Kidney (tissue), 13 donors: ENCODE measurements at regions not wholly inside any gene's neighbourhood (a gene's known extent, or its start where the extent isn't known, plus 50 kb on each side); places are given as distances from the start of the nearest gene placed in this dataset.

Experiments
- DNase-seq, 5 donors: peaks; one replicate each; pipeline ENCODE4 v3.0.0-alpha.2; 2013 to 2020
- FAIRE-seq: peaks from 2 replicates; lab custom pipeline; 2012; peaks lifted over from hg19 to GRCh38; lab: Jason Lieb, UNC
- H3K27ac ChIP-seq, 2 donors: one replicate each; pipeline ENCODE4 v1.7.0; 2013; ENCODE audit warnings: low read depth in 2 of 2, low read length in 2 of 2, inconsistent platforms in 1 of 2
- H3K27me3 ChIP-seq: one replicate; pipeline ENCODE4 v1.7.1; 2013; ENCODE audit warnings: low read length, inconsistent platforms; ENCODE audit not compliant: control insufficient read depth, insufficient read depth
- H3K36me3 ChIP-seq, 3 donors: one replicate each; pipeline versions ENCODE4 v1.7.0 to v1.7.1; 2013; ENCODE audit warnings: low read length in 3 of 3, control low read depth in 1 of 3, inconsistent platforms in 1 of 3; ENCODE audit not compliant: insufficient read depth in 3 of 3, control insufficient read depth in 2 of 3
- H3K4me1 ChIP-seq, 3 donors: one replicate each; pipeline versions ENCODE4 v1.7.0 to v1.7.1; 2013; ENCODE audit warnings: low read length in 3 of 3, inconsistent platforms in 1 of 3, low read depth in 1 of 3; ENCODE audit not compliant: control insufficient read depth in 2 of 3, insufficient read depth in 2 of 3
- H3K4me3 ChIP-seq, 3 donors: one replicate each; pipeline versions ENCODE4 v1.7.0 to v1.8.1; 2013; ENCODE audit warnings: low read length in 3 of 3, control low read depth in 1 of 3, inconsistent platforms in 1 of 3
- H3K9ac ChIP-seq, 3 donors: one replicate each; pipeline versions ENCODE4 v1.7.0 to v1.7.1; 2013; ENCODE audit warnings: low read length in 3 of 3, control low read depth in 1 of 3, inconsistent platforms in 1 of 3
- H3K9me3 ChIP-seq, 3 donors: one replicate each; pipeline versions ENCODE4 v1.7.0 to v1.7.1; 2013; ENCODE audit warnings: low read length in 3 of 3, control low read depth in 1 of 3, inconsistent platforms in 1 of 3; ENCODE audit not compliant: control insufficient read depth in 2 of 3, insufficient read depth in 1 of 3
- CTCF ChIP-seq: IDR thresholded peaks from 3 replicates; pipeline ENCODE4 v1.5.1; 2012; ENCODE audit warnings: mild to moderate bottlenecking, moderate library complexity, borderline replicate concordance; ENCODE audit not compliant: insufficient read depth; ENCODE audit errors: extremely low read depth
- intact Hi-C: fragments of 100-400 bp; cut with DNase I; formaldehyde crosslinking; loops from one replicate; pipeline ENCODE4 v1.11.1; 2022
- donor health status: control.
- donor health status: control.
- donor health status: control.
- donor health status: control.
- donor health status: control.
- donor health status: DM: yes; HTN: yes; CAD: no.
- donor health status: Normal renal cell carcinoma (clear cell type).

GRCh38 chr13:73220966-73221720 is 162.3 kb downstream of the KLF5 start:
- no peak for TF ChIP-seq CTCF
- intact Hi-C loops: no loop called here
- H3K4me1 ChIP-seq: no peaks in the 10 kb centered on the region
- H3K9me3 ChIP-seq: no peaks in the 10 kb centered on the region
- DNase-seq (no peak), FAIRE-seq (no peak)
- no peak overlapping the region for H3K27ac ChIP-seq
- no peaks in the 10 kb centered on the region for H3K36me3 ChIP-seq
- H3K27me3 ChIP-seq: no peaks in the 10 kb centered on the region
- no peak overlapping the region for H3K9ac ChIP-seq
- no peak overlapping the region for H3K4me3 ChIP-seq

- H3K27me3 ChIP-seq: no peaks in the 10 kb centered on the region
- H3K27ac ChIP-seq: no peak overlapping the region
- no peak overlapping the region for H3K4me3 ChIP-seq
- intact Hi-C loops: no loop called here
- no peak overlapping the region for H3K9ac ChIP-seq
- H3K4me1 ChIP-seq: no peaks in the 10 kb centered on the region
- no peaks in the 10 kb centered on the region for H3K36me3 ChIP-seq
- no peaks in the 10 kb centered on the region for H3K9me3 ChIP-seq
- FAIRE-seq (no peak), DNase-seq (no peak)
- TF ChIP-seq CTCF: no peak
Observed at GRCh38 chr13:73218181-73218580, 159.4 kb downstream of the KLF5 start.

GRCh38 chr13:73216381-73216831 is 157.6 kb downstream of the KLF5 start:
- Histone ChIP-seq H3K9ac (no peak overlapping the region), H3K36me3 (no peaks in the 10 kb centered on the region), H3K9me3 (no peaks in the 10 kb centered on the region), H3K4me1 (no peaks in the 10 kb centered on the region), H3K27me3 (no peaks in the 10 kb centered on the region), H3K27ac (no peak overlapping the region), H3K4me3 (no peak overlapping the region)
- FAIRE-seq (no peak), DNase-seq (no peak)
- intact Hi-C loops: no loop called here
- no peak for TF ChIP-seq CTCF

- Histone ChIP-seq H3K27ac (no peak overlapping the region), H3K4me3 (no peak overlapping the region), H3K4me1 (no peaks in the 10 kb centered on the region), H3K9ac (no peak overlapping the region), H3K27me3 (no peaks in the 10 kb centered on the region), H3K36me3 (no peaks in the 10 kb centered on the region), H3K9me3 (no peaks in the 10 kb centered on the region)
- no peak for TF ChIP-seq CTCF
- intact Hi-C loops: no loop called here
- FAIRE-seq (no peak), DNase-seq (peak in 3 of 5 donors; percentile 15 to 74 (median 19))
Observed at GRCh38 chr13:73215823-73216222, 157.0 kb downstream of the KLF5 start.
